NCI-H345 (cell line): ENCODE measurements at regions not wholly inside any gene's neighbourhood (a gene's known extent, or its start where the extent isn't known, plus 50 kb on each side); places are given as distances from the start of the nearest gene placed in this dataset.
"Not testable (repeated sequence)": the region's sequence is repeated elsewhere in the genome, so short reads cannot be mapped to it uniquely, and the experiment has no call there.

Source experiments
- DNase-seq: peaks from one replicate; lab custom pipeline; 2025; lab: John Stamatoyannopoulos, UW

DNA sequence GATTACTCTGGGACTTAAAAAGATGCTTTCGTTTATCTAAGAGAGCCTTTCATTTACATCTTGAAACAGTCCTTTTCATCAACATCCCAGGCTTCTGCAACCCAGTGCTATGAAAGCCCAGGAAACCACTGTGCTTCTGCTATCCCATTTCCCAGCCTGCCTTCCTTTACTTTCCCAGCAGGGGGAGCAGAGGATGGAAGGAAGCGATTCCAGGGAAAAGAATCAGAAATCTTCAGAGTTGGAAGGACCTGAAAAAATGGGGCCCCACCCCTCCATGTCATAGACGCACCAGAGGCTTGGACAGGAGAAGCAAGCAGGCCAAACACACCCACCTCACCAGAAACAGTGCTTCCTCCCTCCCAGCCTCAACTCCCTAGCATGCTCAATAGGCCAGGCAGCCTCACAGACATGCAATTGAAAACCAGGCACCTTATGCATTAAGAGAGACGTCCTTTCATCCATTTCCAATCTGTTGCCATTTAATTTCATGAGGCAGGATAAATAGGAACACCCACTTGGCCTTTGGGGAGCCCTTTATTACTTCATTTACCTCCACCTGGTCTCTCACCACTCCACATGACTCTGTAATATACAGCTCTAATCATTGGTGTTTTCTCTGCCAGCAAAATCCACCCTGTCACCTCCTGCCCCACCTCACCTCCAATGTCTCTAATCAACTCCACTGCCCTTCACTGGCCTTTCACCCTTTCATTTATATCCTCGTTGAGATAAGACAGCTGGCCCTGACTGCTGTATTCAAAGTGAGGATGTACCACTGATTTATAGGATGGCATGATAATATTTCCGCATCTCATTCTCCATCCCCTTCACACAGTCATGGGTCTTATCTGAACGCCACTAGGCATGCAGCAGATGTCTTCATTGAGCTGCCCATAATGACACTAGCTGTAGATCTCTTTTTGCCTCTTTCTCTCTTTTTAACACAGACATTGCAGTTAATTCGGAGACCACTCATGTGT lies 583.9 kb downstream of the NTRK3 start:
- DNase-seq = peak; percentile 5

DNA sequence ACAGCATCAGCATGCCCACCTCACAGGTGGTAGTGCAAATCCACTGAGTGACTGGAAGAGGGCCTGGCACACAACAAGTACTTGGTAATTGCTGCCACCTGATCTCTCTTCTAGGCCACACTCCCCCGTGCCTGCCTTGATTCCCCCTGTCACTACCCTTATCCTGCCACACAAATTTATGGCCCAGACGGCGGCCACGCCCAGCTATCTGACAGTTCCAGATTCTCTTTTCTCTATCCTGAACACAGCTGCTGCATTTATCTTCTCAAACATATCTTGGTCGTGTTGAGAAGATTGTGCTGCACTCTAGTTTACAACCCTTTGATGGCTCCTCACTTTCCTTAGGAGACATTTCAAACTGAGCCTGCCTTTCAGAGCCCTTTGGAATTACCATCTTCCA lies 585.2 kb downstream of the NTRK3 start:
- no peak for DNase-seq

DNA sequence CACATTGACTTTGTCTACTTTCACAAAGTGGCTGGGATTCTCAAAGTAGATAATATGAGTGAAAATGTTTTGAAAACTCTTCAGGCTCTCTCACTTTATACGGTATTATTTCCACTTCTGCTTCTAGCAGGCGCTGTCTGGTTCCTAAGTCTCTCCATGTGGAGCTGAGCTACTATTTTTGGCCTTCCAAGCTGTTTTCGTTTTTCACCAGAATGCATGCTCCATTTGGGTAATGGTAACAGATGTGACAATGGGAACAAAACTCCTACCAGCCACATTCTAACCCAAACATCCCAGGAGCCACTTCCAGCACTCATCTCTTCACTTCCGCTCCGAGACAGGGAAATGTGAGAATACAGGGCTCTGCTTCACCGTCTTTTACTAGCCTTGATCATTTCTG lies 586.7 kb downstream of the NTRK3 start:
- no peak for DNase-seq

DNA sequence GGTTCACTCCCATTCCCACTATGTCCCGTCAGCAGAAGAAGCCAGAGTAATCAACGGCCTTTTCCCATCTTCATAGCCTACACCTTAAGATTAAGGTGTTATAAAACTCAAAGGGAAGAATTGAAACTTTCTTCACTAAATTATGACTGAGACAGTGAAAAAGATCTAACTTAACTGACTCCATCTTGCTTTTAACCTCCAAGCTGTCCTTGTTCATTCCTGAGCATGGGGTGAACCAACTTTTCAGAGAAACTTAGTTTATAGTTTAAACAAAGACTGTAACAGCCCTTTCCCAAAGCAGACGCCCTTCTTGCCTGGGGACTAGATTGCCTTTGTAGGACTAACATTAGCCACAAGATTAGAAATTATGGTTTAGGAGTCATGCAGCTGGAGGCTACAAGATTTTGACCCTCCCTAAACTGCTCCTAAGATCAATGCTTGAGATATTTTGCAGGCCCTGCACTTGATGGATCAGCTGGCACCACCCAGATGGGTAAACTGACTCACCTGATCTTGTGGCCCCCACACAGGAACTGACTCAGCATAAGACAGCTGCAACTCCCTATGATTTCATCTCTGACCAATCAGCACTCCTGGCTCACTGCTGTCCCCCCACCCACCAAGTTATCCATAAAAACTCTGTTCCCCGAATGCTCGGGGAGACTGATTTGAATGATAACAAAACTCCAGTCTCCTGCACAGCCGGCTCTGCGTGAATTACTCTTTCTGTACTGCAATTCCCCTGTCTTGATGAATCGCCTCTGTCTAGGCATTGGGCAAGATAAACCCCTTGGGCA lies 587.6 kb downstream of the NTRK3 start:
- not testable (repeated sequence) for DNase-seq

DNA sequence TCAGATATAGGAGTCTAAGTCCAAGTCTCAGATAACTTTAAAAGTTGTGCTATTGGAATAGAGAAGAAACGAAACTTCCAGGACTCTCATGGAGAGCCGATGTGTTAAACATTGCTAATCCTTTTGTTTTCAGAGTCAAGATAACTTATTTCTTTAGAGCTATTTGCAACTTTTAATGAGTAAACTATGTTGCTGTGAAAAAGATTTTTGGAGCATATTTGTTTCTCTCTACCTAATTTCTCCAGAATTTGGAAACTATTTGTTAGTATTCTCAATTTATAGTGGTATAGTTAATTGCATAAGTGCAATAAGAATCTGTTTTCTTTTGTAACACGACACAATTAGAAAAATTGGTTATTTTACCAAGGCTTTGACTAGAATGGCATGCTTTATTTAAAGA lies 588.9 kb downstream of the NTRK3 start:
- DNase-seq = no peak

DNA sequence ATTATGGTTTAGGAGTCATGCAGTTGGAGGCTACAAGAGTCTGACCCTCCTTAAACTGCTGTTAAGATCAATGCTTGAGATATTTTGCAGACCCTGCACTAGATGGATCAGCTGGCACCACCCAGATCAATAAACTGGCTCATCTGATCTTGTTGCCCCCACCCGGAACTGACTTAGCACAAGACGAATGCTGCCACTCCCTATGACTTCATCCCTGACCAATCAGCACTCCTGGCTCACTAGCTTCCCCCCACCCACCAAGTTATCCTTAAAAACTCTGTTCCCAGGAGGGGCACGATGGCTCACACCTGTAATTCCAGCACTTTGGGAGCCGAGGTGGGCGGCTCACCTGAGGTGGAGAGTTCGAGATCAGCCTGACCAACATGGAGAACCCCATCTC lies 594.0 kb downstream of the NTRK3 start:
- DNase-seq = no peak

DNA sequence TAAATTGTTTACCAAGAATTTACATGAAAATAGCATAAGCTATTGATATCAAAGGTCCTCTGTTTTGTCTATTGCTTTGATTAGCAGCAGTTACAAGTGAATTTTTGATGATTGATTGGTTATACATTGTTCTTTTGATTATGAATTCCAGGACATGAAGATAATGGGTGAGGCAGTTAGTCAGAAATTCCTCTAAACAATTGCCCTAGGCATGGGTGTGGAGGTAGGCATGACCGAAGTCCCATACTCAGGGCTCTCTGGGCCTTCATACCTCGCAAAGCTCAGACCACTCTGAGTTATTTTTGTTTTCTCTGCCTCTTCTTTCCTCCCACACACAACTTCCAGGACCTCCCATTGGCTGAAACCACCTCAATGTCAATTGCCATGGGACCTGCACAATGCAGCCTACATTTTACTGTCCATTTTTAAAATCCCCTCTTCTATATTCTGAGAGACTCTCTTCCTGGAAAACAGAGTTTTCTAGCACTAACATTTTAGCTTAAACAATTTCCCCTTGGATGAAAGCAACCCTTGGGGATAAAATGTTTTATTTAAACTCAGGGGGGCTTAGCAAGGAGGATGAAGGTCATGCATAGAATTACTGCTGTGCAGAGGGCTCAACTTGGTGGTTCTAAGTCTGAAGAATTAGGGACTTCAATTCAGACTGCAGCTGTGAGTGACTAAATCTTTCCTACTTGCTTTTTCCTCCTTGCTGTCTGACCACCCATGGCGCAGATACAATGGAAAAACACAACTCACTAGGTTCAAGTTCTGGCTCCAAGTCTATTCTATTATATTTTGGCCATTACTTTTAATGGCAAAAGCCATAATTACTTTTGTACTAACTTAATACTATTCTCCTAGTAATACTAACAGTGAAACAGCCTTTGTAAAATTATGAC lies 594.8 kb downstream of the NTRK3 start:
- DNase-seq = no peak

DNA sequence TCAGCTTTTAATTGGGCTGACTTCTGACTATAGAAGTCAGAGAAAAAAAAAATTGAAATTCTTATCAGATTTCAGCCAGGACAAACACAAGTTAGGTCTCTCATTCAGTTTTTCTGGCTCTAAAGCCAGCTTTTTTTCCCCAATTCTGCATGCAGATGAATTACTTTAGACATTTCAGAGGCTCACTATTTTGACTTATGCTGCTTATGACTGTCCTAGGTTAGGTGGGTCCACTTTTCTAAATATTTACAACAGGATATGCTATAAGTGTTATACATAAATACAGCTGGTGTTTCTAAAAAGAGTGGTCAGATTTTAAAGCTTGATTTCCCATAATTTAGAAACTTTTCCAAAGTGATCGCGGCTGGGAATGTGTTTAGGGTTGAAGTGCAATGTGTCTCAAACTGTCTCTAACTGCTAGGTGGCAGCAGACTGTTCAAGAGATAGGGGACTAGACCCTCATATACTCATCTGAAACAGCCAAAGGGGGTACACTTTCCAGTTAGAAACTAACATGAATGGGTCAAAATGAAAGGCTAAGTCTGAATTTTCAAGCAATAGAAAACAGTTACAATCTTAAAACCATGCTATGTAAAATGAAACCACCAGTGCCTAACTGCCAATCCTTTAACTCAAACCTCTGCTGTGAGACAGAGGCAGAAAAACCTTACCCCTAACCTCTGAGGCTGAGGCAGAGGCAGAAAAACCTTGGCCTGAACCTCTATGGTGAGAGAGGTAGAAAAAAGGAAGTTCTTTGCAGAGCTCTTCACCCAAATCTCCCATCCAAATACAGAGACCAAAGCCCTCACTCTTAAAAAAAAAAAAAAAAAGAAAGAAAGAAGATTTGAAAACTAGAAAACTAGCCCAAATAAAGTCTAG lies 596.0 kb downstream of the NTRK3 start:
- DNase-seq = no peak

DNA sequence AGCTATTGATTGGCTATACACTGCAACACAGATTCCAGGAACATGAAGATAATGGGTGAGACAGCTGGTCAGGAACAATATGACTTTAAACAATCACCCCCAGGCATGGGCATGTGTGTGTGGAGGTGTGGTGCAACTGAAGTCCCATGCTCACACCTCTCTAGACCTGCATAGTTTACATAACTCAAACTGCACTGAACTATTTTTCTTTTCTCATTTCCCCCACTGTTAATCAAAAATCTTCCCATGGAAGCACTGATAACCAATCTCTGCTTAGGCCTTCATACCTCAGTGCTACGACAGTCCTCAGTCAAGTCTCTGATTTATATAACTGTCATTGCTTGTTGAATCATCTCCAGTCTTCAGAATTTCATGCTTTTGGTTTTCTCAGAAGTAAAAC lies 600.2 kb downstream of the NTRK3 start:
- no peak for DNase-seq

DNA sequence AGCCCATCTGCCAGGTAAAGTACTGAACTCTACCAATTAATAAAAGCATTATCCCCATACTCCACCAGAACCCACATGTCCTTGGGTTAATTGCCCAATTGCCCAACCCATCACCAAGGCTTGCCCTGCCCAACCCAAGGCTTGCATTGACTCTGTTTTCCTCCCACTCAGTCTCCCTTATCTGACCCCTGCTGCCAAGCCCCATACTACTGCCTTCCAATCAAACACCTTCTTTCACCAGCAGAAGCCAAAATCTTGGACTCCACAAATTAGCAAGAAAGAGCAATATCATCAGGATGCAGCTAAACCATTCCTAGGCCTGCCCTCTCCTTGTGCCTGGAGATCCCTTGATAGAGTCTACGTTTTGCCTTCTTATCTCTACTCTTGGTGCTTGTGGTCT lies 602.9 kb downstream of the NTRK3 start:
- no peak for DNase-seq

DNA sequence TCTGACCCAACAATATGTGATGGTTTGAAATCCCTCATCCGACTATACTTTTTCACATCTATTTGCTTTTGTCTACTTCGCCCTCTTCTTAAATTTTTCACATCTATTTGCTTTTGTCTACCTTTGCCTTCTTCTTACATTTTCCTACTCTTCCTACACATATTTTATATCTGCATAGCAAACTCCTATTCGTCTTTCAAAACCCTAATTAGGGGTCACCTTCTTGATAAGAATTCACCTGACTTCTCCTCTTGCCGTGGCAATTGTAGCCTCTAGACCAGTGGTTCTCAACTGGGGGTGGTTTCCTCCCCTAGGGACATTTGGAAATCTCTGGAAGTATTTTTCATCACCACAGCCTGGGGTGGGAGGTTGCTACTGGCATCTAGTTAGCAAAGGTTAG lies 607.4 kb downstream of the NTRK3 start:
- no peak for DNase-seq

DNA sequence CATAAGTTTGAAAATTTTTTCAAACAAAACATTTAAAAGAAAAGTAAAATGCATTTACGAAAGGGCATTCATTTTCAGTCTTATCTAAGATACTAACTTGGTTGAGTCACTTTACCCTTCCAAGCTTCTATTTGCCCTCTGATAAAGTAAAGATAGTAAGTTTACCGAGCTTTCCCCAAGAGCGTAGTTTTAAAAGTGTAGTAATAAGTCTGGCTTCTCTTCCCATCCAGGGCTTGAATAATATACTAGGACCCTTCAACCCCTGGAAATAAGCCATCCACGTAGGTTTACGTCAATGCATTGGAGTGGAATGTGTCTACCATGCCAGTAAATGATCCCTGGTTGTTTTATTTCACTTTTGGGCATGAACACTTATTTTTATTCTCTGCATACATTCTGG lies 608.3 kb downstream of the NTRK3 start:
- DNase-seq = no peak

DNA sequence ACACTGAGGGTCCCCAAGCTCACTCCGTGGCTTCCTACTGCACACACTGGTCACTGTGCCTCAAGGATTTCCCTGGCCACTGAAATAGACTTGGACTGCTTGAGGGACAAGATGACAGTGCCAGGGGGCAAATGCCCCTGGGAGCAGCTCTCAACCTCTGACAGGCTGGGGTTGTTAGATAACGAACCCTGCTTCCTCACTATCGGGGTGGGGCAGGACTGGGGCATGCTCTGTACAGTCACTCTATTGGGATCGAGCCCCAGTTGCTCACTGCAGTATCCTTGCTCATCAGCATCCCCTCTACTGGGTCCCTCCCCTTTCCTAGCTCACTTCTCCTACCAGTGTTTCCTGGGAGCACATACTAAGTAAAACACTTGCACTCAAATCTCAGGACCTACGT lies 610.8 kb downstream of the NTRK3 start:
- no peak for DNase-seq

DNA sequence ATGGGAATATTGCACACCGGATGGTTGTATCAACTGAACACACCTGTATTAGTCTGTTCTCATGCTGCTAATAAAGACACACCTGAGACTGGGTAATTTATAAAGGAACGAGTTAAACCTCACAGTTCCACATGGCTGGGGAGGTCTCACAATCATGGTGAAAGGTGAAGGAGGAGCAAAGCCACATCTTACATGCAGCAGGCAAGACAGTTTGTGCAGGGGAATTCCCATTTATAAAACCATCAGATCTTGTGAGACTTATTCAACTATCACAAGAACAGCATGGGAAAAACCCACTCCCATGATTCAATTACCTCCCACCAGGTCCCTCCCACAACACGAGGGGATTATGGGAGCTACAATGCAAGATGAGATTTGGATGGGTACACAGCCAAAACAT lies 613.5 kb downstream of the NTRK3 start:
- DNase-seq = not testable (repeated sequence)

DNA sequence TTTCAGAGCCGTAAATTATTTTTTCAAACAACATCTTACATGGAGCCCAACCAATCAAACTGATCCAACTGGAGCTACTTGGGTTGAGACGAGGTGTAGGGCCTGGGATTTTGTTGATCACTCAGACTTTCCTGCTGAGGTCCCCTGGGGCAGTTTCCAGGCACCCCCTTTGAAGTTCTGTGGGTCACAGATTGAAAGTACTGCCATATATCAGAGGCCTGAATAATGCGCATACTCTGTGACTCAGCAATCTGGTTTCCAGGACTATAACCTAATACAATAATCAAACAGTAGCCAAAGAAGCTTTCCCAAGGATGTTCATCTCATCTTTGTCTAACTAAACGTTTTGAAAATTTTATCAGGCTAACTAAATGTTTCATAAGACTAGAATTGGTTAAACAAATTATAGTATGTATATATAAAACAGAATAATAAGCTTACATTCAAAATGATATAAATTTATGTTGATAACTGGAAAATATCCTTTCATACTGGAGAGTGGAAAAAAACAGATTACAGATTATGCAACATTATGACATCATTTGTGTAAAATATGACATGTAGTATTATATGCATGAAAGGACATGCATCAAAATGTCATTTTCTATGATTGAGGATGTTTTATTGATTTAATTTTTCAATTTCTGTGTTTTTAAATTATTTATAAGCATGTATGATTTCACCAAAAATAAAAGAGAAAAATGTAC lies 617.1 kb downstream of the NTRK3 start:
- DNase-seq = no peak

DNA sequence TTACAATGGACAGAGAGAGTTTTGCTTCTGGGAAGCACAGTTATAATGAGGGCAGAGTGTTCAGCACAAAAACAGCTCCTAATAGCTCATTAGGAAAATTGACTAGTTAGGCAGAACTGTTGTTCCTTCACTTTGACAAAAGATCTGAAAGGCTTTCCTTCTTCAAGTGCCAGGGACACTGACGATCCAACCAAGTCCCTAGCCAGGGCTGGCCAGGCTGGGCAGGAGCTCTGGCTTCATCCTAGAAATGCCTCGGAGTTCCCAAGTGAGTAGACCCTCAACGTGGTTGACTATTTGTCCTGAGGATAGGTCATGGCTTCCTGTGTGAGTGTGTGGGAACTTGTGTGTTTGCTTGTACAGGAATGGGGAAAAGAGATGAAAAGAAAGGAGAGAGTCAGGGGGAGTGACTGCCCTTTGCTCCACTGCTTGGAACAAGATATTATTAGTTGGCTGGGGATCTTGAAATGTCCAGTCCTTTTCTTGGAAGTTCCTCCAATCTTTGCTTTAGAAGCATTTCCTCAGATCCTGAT lies 617.9 kb downstream of the NTRK3 start:
- no peak for DNase-seq

DNA sequence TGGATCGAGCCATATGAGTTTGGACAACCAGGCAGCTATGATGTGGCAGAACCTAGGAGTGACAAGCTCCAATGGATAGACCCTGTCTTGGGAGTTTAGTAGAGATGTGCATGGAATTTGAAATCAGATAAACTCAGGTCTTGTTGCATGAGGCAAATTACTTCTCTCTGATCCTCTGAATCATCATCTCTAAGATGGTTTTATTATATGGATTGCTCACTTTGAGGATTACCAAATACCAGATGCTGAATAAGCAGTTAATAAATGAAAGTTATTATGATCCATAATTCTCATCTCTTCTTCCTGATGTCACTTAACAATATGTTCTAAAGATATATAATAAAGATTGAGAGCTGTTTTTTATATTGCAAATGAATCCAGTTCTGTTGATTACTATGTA lies 622.2 kb downstream of the NTRK3 start:
- no peak for DNase-seq

DNA sequence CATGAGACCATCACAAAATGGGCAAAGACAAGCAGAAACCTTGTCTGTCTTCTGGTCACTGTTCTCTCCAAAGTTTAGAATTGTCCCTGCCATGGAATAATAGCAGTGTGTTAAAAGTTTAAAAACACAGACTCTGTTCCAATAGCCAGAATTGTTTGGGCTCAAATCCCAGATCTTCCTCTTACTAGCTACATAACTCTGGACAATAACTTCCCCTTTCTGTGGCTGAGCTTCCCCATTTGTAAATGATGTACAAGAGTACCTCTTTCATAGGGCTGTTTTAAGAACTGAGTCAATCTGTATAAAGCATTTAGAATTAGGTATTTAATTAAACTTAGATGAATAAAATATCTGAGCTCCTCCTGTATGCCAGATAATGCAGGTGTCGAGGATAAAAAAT lies 623.0 kb downstream of the NTRK3 start:
- no peak for DNase-seq

DNA sequence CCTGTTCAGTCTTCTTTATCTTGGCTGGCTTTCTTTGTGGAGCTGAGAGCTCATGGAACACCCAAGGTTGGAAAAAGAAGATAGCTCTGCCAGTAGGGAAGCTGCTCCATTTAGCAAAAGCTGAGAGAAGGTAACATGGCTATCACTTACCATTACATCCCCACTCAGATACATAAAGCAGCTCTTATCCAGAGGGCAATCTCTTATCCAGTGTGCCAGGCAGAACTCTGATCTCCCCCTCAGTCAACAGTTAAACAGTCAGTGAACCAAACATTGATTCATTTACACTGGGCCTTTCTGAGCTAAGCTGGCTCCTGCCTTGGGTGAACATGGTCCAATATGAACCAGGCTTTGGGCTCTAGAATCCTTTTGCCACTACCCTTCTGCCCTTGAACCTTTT lies 624.2 kb downstream of the NTRK3 start:
- DNase-seq = no peak

DNA sequence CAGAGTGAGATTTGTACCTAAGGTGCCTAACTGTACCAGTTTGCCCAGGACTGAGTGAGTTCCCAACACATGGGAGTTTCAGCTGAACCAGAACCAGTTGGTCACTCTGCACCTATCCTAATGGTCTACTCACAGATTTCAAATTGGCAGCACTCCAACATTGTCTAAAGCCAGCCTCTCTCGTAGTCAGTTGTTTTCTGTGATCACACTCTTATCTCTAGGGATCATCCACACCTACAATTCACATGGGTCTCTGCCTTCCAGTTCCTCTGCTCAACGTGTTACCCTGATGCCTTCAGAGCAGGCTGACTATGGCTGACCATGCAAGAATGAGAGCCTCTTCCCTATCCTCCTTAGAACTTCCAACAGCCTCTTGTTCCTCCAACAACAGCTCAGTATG lies 624.8 kb downstream of the NTRK3 start:
- no peak for DNase-seq
